NCI-H460 (cell line): ENCODE measurements at regions not wholly inside any gene's neighbourhood (a gene's known extent, or its start where the extent isn't known, plus 50 kb on each side); places are given as distances from the start of the nearest gene placed in this dataset.
A peak's percentile ranks its signal among the peaks of the same experiment; 100 is the strongest.
"Not testable (repeated sequence)": the region's sequence is repeated elsewhere in the genome, so short reads cannot be mapped to it uniquely, and the experiment has no call there.

ENCODE experiments used
- DNase-seq: peaks from one replicate; pipeline ENCODE4 v3.0.0-alpha.2; 2016; ENCODE audit warnings: low read depth; ENCODE audit errors: extremely low read depth

DNA sequence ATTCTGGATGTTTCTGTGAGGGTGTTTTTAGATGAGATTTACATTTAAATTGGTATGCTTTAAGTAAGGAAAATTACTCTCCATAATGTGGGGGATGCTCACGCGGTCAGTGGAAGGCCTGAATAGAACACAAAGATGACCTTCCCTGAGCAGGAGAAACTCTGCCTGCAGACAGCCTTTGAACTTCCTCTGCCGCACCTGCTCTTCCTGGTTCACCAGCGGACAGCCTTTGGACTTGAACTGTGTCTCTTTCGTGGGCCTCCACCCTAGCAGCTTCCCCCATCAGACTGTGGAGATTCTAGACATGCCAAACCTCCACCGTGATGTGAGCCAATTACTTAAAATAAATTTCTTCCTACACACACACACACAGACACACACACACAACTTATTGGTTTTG is 210.7 kb downstream of the EFCAB11 start:
- DNase-seq: no peak

DNA sequence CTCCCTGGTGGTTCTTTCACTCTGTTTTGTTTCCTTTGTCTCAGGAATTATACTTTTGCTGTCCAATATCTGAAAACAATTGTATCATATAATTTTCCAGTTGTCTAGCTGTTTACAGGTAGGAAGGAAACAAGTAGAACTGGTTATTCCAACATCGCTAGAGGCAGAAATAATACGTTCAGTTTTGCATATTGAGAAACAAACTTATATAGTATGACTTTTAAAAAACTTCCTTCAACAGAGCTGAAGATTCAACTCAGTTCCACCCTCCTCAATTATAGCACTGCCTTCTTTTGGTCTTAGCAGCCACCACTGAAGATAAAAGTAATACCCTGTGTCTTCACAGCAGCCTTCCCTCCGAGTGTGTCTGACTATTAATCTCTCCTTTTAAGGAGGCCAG is 214.3 kb downstream of the EFCAB11 start:
- no peak for DNase-seq

DNA sequence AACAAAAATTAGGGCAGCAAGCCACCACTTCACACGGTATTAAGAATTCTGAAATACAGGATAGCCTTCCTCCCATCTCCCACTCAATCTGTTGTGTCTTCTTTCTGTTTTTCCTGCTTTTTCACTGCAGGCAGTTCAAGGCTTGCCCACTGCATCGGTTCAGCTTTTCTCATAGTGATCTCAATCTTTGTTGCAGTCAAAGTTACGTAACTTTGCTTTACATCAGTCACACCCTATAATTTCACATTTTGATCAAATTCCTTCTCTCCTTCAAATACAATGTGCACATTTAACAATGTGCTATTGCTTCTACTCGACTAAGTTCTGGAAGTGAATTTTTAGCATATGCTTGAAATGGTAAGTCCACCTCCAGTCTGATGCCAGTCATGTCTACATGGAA is 217.6 kb downstream of the EFCAB11 start:
- no peak for DNase-seq

DNA sequence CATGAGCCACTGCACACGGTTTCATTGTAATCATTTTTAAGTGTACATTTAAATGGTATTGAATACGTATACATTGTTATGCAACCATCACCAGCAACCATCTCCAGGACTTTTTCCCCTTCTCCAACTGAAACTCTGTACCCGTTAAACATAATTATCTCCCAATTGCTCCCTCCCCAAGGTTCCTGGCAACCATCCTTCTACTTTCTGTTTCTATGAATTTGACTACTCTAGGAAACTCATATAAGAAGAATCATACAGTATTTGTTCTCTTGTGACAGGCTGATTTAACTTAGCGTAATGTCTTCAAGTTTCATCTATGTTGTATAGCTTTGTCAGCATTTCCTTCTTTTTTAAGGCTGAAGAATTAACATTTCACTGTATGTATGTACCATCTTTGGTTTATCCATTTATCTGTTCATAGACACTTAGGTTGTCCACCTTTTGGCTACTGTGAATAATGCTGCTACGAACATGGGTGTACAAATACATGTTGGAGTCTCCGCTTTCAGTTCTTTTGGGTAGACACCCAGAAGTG is 223.1 kb downstream of the EFCAB11 start:
- no peak for DNase-seq

DNA sequence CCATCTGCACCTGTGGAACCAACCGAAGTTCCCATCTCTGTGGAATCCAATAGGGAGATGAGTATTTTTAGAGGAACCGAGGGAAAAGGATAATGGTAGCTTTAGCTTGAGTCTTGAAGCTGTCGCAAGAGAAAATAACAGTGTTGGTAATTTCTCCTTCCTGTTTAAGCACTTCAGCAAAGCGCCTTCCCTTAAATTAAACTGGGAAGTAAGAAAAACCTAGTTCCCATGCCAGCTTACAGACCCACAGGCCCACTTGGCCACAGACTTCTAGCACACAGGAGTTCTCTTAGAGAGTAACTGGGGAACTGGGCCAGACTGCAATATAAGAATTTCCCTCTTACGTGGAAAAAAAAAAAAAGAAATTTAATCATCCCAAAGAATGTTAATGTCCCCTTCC is 223.8 kb downstream of the EFCAB11 start:
- DNase-seq: no peak

DNA sequence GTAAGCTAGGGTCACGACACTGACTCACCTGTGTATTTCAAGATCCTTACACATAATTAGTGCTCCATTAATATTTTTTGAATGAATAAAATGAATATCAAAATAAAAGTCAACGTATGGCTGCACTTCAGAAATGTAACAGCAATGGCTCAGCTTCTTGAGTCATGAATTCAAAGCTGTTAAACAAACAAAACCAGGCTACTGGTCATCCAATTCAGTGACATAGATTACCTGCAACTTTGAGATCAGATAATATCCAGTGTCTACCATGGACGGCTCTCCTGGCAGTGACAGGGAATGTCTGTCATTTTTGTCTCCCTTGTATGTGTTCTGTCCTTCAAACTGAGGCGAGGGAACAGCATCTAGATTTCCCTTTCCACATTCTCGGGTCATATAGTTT is 225.6 kb downstream of the EFCAB11 start:
- DNase-seq: no peak

DNA sequence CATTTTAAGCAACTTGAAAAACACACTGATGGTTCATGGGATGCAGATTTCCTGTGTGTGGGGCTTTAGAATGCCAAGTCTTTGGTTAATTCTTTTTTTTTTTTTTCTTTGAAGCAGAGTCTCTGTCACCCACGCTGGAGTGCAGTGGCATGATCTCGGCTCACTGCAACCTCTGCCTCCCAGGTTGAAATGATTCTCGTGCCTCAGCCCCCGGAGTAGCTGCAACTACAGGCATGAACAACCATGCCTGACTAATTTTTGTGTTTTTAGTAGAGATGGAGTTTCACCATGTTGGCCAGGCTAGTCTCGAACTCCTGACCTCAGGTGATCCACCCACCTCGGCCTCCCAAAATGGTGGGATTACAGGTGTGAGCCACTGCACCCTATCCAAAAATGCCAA is 228.3 kb downstream of the EFCAB11 start:
- not testable (repeated sequence) for DNase-seq

DNA sequence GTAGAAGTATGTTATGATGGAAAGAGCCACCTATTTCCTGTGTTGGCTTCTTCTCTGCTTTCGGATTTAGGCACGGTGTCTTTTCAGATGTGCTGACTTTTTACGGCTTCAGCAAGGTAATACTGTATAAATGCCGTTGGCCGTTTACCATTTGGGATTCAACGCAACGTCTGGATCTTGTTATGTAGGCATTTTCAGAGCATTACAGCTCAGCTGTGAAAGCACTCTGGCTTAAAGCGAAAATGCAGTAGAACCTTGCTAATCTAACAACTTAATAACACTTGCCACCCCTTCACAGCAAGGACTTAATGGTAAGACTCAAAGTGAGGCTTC is 229.9 kb downstream of the EFCAB11 start:
- DNase-seq: no peak

DNA sequence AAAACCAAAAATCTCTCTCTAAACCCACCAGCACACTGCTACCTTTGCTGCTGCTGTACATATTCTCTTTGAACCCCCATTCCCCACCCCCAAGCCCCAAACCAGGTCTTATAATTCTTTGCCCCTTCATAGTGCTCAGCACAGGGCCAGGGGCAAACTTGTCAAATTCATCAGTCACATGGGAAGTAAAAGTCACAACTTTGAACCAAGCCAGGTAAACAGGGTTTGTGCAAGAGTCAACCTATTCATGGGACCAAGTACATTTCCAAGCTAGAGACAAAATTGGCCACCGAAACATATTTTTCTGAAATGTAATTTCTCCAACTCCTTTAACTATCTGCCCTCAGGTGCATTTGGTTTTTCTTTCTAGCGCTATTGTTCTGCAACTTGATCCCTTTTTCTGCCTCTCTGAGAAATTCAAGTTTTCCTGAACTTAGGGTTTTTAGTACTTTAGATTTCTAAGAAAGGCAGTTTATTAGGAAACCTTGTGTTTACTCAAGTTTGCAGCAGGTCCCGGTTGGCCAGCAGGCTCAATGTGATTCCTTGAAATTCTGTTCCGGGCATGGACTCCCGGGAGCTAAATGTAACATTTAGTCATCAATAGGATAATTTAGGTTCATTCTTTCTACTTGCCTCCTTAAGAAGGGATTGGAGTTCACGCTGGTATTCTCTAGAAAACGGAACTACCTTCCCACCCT is 230.5 kb downstream of the EFCAB11 start:
- DNase-seq: no peak

DNA sequence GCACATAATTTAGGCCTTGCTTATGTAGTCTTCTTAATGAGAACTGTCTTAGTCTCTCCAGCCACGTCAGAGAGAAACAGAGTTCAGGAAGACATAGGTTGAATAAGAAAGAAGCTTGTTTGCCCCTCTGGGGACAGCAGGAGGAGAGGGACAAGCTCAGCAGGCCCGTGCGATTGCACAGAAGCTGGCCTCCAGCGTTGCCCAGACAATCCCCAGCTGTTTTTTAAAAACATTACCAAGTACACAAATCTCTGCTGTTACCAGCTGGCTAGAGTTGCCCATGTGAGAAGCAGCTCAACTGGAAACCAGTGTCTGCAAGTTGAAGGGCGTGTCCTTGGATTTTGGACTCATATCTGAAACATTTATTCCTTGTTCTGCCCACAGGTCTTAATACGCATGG is 232.6 kb downstream of the EFCAB11 start:
- DNase-seq: no peak

DNA sequence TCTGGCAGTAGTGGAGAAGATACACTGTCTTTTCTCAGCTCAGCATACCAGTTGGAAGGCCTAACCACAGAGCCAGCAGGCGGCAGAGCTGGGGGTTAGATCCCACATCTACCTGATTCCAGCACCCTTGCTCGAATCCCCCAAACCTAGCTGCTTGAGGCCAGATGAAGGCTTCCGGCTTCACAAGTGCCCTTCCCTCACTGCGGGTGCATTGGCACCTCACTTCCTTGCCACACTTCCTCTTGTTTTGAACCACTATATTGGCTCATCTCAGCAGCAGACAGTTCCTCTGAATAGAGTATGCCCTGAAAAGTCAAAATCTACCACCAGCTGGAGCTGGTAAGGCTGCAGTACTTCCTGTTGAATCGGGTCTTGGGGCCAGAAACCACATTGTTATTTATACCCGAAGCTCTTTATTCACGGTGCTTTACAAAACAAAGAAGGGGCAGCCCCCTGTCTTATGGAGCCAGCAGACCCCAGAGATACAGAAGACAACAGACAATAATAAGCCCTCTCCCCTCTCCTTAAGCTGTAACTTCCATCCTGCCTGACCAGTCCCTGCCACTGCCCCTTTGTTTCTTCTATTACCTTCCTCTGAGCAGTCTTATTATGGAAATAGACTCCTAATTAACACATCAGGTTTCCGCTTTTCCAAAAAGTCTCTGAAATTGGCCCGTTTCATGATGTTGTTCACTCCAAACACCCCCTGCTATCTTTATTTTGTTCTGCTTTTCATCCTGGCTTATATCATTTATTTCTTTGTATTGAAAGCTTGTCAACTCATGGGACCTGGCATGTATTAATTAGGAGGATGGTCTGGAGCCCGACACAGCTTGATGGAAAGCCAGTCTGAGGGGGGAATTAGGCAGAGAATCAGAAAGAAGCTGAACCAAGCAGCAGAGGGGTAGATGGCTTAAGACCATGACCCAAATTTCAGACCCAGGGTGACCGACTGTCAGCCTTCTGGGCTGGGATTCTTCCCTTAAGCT is 233.5 kb downstream of the EFCAB11 start:
- DNase-seq: no peak

DNA sequence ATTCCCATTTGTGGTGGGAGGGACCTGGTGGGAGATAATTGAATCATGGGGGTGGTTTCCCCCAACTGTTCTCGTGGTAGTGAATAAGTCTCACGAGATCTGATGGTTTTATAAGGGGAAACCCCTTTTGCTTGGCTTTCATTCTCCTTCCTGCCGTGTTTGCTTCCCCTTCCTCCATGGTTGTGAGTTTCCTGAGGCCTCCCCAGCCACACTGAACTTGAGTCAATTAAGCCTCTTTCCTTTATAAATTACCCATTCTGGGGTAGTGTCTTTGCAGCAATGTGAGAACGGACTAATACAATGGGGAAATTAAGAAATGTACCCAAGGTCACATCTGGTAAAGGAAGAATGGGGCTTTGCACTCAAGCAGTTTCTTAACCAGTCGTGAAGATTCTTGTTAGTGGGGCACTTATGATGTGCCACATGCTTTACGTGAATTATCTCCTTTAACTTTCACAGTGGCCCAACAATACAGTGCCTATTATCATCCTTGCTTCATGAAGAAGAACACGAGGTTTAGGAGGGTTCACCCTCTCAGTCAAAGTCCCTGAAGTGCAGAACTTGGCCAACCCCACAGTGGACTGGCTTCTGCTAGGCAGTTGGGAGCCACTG is 234.3 kb downstream of the EFCAB11 start:
- no peak for DNase-seq

DNA sequence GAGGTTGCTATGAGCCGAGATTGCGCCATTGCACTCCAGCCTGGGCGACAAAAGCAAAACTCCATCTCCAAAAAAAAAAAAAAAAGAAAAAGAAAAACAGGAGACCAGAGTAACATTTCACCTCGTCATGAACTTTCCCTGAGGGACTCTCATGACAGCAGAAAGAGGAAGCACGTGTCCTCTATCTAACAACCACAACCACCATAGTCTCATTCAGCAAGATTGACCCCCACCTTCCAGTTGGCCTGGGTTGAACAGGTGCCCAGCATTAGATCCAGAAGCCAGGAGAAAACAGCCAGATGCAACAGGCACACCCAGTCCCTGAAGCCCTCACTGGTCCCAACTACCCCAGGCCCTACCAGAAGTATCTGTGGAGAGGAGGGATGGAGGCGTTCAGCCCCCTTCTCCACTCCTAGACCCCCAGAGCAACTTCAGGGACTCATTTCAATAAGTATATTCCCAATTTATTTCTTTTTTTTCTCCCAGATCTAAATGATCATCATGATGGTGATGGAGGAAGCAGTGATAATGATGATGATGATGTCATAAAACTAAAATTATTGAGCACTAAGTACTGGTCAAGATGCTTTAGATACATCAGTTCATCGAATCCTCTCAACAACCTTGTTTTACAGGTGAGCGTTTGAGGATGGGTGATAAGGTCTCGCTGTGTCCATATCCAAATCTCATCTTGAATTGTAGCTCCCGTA is 235.0 kb downstream of the EFCAB11 start:
- no peak for DNase-seq

DNA sequence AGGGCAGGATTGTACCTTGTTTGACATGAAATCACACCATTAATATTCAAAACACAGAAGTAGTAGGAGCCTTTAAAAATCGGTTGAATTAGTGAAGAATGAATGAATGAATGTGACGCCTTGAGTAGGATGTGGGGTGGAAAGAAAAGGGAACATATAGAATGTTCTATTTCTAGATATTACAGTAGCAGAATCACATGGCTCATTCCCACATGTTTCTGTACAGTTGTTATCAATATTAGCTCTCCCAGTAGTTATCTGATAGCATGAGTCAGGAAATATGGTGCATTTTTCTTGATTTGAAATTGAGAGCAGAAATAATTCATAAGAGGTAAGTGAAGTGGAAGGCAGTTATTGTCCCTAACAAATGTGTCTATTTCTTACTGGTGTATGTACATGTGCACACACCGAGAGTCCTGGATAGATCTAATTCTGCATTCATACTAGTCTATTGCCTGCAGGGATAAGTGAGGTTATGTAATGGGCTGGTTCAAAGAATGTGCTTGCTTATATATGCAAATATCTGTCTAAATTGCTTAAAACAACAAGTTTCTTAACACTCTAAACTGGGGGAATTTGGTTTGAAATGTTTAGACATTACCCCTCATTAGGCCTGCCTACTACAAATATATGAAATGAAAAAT is 245.4 kb downstream of the EFCAB11 start:
- no peak for DNase-seq

DNA sequence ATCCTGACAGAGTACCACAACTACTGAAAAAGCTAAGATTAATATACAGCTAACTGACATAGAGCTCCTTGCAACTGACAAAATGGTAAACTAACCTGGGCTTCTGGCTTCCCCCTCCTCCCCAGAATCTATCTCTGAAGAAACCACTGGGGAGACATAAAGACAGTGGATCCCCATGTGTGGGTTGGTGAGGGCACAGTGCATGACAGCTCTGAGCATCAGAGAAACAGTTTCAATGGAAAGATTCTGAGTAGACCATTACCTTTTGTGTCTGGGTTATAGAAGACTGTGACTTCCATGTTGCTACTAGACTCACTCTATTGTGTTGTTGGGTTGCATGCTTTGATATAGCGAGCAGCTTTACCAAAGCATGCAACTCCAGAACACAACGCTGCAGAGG is 247.4 kb downstream of the EFCAB11 start:
- DNase-seq: no peak

DNA sequence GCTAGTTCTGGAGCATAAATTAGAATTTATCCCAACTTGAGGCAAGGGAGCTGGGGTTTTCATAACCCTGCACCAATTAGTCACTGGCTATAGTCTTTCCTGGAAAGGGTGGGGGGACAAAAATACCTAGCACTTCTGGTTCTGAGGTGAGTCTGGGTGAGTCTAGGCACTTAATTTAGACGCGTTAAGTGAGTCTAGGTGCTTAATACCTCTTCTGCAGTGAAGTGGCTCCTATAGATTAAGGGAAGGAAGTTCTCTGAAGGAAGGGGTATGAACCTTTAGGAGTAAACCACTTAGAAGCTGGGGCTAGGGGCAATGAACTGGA is 251.7 kb downstream of the EFCAB11 start:
- DNase-seq: no peak

DNA sequence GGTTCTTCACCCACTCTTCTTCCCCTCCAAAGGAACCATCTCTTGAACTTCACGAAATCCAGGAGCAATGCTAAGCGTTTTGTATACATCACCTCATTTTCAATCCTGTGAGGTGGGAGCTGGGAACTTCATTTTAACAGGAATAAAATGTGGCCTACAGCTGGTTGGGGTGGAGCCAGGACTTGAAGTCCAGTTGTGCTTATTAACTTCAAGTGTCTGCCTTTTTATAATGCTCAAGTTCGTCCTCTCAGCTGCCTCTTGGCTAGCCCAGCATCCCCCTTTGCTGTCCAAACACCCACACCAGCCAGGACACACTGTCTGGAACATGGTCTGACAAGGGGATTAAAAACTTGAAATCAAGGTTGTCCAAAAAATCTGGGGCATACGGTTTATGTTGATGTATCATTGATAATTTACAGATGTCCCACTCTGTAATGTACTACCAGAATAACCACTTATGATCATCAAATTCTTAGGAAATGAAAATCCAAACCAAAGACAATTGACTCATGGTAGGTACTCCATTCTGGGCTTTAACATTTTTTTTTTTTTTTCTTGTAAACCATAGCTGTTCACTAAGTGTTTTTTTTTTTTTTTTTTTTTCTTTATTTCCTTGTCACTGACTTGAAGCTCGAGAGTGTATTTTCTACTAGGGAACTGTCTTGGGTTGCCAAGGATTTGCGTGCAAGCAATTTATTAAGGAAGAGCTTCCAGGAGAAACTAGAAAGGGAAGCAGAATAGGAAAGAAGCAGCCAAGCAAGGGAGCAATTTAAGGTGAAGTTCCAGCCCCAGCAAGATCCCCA is 252.3 kb downstream of the EFCAB11 start:
- DNase-seq: no peak

DNA sequence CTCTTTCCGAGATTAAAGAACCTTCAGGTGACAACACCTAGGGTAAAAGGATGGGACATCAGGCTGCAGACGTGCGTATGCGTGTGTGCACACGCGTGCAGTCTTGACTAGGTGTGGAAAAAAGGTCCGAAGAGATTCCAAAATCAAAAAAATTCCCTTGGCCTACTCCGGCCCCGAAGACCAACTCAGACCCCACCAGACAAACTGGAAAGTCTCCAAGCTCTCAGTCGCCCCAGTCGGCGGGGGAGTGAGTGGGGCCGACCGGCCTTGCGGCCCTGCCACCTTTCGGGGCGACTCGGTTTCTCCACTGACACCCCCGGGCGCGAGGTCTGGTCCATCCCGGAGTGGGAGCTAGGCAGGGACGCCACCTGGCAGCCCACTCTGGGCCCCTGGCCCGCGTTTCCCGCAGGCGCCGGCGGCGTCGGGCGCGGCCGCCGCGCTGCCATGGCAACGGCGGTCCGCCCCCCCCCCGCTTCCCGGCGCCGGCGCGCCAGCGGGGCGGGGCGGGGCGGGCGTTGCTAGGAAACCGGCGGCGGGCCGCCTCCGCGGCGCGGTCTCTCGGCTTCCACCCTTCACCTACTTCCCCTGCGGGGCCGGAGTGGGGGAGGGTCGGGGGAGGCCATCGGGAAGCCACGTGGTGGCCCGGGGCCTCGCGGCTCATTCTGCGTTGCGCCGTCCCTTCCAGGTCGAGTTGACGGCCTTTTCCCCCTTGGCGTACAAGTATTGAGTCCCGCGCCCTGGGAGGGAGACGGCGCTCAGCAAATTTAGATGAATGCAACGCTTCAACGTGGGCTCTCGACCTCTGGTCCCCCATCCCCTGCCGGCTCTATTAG is 253.1 kb downstream of the EFCAB11 start:
- peak; percentile 32 for DNase-seq

DNA sequence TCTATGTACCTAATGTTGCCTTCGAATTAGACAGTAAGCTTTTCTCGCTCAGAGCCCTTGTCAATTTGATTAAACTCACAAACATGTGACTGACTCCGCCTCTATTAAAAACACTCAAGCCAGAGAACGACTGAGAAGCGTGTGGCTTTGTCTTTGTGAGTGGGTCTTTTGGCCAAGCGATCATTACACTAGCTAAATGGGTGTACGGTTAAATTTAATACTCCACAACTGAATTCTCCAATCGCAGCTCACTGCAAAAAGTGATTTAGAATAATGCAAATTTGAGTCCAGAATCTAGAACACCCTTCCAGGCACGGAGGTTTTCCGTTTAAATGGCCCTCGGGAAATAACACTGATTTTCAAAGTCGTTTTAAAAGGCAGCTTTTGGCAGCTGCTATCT is 253.7 kb downstream of the EFCAB11 start:
- no peak for DNase-seq
